HG02973 (cell line): ENCODE measurements at regions not wholly inside any gene's neighbourhood (a gene's known extent, or its start where the extent isn't known, plus 50 kb on each side); places are given as distances from the start of the nearest gene placed in this dataset.

Source experiments
- ATAC-seq: cut with Tn5 transposase; IDR thresholded peaks from one replicate; pipeline ENCODE4 v1.9.1; 2021; ENCODE audit warnings: moderate library complexity; ENCODE audit not compliant: unreplicated experiment

DNA sequence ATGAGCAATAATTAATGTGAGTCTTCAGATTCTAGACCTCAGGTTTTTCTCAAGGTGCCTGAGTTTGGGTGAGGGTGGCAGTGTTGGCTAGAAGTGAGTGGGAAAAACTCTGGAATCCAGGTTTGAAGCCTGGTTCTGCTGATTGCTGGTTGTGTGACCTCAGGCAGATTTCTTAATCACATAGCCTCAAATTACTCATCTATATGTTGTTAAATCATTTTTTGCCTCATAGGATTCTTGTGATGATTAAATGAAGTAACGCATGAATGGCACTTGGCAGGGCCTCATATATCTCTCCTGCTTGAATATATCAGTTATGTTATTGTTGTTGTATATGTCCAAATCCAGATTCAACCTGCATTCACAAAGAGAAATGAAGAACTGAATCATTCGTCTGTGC lies 60.5 kb downstream of the NR2F2 start:
- ATAC-seq = no peak

DNA sequence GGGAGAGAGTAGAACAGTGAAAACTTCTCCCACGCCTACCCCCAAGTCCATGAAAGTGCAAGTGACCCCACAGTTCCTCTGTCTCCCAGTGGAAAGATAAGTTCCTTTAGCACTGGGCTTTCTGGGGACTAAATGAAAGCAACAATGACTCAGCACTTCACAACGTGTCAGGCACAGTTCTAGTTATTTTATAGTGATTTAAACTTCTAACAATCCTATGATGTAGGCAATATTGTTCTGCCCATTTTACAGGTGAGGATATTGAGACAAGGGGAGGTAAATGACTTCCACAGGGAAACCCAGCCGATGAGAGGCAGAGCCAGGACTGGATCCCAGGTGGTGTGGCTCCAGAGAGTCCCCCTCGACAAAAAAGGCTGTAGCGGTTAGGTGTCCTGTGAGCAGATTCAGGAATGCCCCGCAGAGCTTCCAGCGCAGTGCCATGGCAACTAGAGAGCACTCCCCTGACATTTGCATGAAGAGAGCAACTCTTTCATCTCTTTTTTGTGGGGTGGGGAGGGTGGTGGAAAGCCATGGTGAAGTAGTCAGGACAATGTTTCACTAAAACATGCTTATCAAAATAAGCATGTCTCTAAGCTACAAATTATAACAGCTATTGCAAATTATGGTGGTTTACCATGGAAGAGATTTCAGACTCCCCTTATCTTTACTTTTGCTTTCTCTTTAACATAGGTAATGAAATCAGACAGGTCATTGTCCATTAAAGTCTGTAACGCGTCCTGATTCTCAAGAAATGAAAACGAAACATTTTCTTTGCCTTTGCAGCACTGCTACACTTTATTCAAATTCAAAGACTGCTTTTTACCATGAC lies 62.1 kb downstream of the NR2F2 start:
- no peak for ATAC-seq

DNA sequence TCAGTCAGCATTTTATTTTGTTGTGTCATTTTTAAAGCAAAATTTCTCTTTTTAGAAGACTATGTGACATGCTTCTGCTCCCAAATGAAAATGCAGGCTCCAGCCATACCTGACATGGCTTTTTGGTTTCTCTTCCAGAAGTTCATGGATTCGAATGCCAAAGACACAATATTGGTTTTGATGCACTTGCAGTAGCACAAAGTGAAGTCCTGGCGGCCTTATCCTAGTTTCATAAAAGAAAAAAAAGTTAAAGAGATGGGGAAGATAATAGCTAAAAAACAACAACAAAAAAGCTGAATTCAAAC lies 62.7 kb downstream of the NR2F2 start:
- ATAC-seq = no peak

DNA sequence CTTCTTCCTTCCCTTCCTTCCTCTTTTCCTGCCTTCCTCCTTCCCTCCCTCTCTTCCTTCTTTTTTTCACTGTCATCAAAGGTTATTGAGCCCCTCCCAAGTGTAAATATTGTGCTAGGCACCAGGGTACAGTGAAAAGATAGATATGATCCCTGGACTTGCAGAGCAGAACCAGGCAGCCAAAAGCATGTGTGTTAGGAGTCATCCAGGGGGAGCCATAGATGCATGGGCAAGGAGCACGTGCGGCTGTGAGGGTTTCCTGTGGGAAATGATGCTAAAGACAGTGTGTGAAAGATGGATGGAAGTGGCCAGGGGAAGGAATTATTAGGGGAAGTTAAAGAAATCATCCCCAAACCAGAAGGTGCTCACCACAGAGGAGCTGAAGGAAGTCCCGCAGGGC lies 65.2 kb downstream of the NR2F2 start:
- ATAC-seq = no peak

DNA sequence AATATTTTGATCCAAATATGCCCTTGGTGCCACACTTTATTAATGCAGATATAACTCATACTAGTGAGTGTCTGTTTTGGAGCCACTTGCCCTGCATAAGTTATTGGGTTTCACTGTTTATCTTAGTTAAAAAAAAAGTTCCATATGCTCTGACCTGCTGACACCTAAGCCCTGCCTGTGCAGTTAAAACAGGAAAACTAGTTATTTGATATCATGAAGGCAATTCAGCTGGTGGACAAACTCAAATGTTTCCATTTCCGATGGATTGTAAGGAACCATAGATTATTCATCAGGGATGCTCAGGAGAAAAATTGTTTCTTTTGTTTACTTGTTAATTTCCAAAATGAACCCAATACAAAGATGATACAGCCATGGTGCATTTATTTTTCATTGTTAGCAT lies 68.3 kb downstream of the NR2F2 start:
- ATAC-seq = no peak

DNA sequence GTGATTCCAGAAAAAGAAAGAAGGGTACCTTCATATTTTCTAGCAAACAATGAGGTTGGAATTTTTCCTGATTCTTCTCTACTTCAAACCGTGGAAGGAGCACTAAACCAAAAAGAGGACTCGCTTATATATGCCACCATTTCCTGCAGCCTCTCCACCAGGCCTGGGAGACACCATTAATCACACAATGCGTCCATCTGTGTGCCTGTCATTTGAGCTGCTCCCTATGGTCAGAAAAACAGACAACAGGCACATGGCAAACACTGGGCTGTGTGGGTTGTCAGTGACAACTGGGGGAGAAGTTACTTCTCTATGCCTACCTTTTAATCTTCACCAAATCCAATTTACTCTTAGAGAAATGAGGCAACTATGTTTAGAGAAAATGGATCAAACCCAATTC lies 71.9 kb downstream of the NR2F2 start:
- no peak for ATAC-seq

DNA sequence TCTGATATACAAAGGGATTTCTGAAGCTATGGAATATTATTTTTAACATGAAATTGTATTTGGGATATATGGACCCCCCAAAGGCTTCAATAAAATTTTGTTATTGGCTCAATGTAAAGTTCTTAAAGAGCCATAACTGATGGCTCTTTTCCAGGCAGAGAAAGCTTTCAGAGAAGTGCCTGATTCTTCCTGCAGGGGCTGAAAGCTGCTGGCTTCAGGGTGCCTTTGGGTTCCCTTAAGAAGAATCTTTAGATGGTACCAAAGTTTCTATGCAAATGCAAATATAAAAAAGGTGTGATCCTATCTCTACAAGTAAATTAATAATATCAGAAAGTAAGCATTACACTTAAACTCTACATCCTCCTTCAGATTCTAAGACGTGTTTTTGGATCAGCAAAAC lies 72.6 kb downstream of the NR2F2 start:
- no peak for ATAC-seq

DNA sequence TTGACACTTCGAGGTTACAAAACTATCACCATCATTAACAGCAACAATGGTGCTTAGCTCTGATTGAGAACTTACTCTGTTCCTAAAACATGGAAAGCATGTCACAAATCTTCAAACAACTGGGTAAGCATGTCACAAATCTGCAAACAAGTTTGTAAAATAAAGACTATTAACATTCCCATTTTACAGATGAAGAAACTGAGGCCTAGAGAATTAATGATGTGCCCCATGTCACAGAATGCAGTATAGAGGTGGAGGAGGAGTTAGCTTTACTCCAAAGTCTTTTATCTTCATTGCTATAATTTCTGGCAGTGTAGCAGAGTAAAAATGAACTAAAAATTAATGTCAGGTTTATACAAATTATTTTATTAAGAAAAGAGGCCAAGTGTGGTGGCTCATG lies 73.4 kb downstream of the NR2F2 start:
- ATAC-seq = no peak

DNA sequence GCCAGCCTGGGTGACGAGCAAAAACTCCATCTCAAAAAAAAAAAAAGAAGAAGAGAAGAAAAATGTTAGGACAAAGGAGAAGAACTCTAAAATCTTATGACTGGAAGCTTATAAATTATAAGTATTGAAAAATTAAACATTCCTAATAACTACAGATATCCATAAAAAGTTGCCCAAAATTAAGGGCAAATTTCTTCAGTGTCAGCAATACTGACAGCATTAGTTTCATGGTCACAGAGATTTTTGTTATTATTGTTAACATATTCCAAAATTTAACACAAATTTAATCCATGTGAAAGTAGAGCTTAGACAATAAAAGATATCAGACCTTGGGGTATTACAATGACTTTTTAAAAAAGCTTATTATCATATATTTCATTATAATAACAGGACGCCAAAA lies 74.1 kb downstream of the NR2F2 start:
- ATAC-seq = no peak

DNA sequence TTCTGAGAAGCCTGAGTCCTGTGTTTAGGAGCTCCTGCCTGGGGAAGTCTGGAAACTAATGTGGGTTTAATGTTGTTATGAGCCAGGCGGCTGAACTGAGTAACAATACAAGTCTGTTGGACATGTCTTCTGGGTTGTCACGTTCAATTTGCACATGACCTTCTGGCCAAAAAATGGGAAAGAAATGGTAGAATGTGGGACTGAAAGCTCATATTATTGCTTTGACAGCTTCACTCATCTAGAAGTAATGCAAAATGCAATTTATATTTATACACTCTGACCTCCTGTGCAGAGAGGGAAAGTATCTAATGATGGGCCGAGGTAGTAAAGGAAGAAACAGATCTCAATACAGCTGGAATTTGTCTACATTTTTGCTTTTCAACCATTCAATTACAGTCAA lies 75.8 kb downstream of the NR2F2 start:
- ATAC-seq = no peak

DNA sequence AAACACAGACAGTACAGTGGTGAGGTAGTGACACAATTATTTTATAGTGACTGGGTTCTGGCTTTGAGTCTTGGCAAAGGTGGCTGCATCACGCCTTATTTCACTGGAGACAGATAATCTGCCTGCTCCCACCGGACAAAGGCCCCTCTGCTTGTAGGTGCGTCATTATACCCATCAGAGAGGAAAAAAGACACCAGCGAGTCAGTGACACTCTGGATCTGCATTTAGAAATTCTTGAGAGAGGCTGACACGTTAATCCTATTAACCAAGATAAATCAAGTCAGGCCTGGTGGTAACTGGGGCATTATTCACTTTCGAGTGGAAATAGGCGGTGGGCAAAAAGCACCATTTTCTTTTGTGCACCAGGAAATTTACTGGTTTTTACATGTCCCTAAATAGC lies 76.2 kb downstream of the NR2F2 start:
- ATAC-seq = no peak

DNA sequence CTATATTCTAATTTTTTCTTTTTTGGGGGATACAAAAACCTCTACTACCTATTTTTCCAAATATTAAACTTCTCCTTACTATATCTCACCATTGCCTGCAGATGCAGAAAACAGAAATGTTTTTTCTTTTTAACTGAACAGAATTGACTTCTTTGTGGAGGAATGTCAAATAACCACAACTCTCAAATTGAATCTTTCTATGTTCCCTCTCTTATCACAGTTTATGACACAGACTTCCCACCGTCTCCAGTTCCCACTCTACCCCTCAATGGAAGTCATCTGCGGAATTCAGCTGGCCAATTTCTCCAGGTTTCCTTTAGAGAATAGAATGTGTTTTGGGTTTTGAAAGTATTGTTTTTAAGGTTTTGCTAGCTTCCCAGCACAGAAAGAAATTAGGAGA lies 77.0 kb downstream of the NR2F2 start:
- no peak for ATAC-seq

DNA sequence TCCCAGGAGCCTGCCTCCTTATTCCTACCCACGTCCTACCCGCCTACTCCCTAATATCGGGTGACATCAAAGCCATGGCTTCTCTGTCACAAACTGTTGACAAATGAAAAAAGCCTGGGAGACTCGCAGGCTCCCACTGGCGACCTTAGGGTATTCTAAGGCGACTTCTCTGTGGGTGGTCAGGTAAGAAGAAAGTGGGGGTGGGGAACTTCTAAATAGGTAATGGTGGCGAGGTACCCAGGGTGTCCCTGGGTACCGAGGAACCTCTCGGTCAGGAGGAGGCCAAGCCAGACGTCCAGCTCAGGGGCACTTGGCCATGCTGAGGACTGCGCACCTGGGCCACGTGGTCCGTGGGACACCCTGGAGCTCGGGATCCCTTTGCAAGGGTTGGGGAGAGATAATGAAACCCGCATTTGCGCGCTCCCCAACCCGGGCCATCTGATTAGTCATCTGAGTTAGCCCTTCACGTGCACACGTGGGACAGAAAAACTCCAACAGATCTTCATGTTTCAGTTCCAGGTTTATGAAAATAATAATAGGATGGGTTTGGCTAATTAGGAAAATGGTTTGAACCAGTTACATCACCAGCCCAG lies 78.2 kb downstream of the NR2F2 start:
- ATAC-seq = no peak

DNA sequence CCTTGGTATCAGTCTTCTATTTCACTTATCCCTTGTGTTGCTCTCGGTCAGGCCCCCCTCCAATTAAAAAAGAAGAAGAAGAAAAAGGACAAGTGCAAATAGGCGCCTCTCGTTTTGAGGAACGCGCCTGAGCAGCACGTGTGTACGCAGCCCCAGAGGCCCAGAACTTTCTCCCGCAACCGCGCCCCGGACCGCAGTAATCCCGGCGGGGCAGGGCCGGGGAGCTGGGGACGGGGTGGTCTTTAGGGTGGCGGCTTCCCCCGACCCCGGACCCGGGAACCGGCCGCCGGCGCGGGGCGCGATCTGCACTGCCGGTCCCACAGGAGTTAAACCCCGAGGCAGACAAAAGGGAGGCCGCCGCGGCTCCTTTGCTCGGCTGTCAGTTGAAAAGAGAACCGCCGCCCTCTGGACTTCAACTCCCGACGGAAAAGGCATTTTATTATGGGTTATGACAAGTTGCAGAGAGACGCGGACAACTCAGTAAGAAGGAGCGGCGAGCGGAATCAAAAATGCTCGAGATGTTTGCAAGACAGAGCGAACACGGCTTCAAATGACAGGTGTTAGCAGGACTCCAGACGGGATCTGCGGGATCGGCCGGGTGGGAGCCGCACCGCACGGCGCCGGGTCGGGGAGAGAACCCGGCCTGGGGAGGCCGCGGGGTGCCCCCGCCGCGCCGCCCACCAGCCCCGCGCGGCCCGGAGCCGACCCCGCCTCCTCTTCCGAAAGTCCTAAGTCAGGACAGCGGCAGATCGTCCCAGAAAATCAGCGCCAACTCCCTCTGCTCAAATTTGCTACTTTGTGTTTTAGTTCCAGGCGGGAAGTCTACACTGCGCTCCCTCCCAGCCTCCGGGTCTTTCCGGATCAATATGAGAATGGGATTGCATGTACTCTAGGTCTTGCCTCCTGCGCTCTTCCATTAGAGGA lies 79.0 kb downstream of the NR2F2 start:
- ATAC-seq = no peak

DNA sequence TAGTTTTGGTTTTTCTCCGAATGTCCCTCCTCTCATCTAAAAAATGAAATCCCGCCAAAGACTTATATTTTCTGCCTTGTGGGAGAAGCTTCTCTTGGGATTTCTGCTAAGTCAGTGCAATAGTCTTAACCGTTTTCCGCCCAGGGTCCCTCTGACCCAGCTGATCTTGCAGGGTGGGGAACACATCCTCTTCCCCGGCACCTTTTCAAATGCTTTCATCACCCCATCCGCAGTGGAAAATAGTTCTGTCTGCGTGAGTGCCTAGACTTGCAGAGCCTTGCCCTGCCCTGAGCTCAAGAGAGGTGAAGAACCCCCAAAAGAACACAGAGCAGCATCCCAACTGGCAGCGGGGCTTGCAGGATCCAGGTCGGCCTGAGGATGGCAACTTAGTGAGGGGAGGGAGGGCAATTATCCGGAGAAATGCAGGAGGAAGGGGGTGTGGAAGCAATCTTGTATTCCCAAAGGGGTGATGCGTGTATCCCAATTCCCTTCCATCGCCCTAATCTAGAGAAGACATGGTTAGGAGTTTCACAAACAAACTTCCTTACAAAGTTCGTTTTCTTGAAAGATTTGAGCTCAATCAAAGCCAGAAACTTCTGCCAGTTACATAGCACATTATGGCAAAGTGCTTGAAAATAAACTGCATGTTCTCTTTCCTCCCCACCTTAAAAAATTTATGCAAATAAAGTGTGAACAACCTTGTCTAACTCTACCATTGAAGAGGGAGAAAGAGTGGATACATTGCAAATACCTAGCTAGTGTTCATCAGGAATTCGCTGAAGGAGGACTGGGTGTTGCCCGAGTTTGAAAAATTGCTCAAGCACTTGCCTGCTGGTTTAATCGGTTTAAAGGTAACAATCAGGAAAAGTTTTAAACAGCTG lies 79.9 kb downstream of the NR2F2 start:
- ATAC-seq = no peak

DNA sequence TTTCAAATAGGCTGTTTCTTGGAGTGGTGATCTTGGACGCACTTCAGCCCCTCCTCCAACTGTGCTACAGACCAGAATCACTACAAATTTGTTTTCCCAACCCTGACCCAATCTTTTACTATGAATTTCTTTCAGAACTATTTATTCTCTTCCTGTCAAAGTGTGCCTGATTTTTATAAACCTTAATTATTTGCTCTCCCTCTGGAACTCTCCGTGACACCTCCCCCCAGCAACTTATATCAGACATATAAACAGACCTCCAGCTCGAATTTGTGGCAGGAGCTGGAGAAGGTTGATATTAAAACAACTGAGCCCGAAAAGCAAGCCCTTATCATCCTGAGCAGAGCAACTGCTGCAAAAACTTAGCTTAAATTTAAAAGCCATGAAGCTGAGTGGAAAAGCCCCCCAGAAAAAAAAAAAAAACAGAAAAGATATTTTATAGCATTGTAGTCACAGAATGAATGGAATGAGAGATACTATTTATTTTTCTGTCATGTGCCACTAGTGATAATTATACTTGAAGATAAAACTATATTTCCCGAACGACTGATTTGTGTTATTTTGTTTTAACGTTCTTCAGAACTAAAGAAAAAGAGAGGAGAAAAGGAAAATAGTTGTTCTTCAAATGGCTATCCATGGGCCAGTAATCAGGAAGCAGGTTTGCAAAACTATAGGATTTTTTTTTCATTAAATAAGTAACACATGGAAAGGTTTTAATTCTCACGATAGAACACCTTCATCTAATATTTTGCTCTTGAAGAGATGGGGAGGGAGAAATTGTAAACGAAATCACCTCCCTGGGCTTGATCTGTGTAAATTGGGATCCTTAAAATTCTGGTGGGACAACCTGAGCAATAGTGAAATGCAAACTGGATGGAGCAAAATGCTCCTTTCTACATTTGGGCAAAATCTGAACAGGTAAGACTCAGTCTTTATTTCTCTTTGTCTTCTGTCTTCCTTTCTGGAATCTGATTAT lies 80.8 kb downstream of the NR2F2 start:
- no peak for ATAC-seq

DNA sequence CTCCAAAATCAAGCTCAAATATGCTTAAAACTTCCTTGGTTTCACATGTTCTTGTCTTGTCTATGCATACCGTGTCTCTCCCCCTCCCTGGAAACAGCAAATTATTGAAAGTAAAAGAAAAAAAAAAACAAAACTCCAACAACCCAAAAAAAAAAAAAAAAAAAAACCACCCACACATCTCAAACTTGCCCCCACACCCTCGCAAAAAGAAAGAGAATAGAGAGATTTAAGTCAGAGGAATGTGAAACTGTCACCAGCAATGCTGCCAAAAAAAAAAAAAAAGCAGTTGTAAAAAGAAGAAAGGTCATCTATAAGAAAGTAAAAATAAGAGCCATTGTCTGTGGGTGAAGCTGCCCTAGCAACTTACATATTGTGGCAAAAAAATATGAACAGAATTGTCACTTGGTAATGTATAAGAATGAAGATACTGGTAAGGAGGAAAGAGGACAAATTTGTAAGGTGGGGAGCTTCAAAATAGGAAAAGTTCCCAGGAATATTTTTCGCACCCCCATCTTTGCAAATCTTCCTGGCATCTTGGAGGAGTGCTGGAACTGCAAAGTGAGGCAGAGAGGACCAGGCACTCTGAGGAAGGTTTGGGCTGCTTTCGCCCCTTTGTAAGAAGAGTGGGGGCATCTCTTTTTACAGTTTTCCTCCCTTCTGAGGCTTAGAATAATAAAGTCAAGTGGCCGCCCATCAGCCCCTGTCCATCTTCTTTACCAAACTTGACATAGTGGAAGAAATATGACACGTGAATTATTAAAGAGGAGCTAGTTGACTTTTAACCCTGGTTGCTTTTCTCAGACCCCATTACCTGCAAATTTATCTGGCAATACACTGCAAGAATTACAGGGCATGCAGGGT lies 81.8 kb downstream of the NR2F2 start:
- no peak for ATAC-seq

DNA sequence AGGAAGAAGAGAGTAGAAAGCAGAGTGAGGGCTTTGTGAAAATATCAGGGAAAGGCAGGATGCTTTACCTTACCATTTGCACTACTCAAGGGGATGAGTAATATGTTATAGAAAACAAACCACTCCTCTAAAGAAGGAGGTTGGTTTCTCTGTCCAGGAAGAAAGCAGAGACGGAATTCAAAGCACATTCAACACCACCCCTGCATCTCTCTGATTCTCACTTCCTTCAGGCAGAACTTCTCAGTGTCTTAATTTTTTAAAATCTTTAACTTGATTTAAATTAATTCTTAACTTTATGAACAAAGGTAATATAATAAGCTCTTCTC lies 82.4 kb downstream of the NR2F2 start:
- ATAC-seq = no peak

DNA sequence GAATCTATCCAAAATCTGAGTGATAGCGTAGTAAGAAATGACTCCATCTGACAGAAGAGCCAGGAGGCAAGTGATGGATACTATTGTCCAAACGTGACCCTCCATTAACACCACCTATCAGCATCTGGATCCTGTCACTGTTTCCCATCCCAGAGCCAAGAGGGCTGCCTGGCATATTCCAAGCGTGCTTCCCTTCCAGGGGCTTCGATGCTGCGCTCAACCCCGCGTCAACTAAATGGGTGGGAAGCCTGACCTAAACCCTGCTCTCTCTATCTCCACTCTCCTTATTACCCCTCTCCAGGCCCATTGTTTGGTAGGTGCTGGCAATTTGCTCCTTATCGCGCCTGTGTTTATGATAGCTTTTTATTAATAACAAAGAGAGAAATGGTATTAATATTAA lies 83.2 kb downstream of the NR2F2 start:
- no peak for ATAC-seq
